ENCODE measurements at regions not wholly inside any gene's neighbourhood (a gene's known extent, or its start where the extent isn't known, plus 50 kb on each side); places are given as distances from the start of the nearest gene placed in this dataset.

- no peak for TF ChIP-seq POLR2A (IDR thresholded peaks at IDR 0.05; ENCODE audit: low read length)
- TF ChIP-seq GATA1 (IDR thresholded peaks at IDR 0.05; ENCODE audit: low read depth, low read length): no peak
These were observed 181.2 kb upstream of the ADRA1B start for GRCh38 chr5:159735036-159735435.
